ENCODE measurements at regions not wholly inside any gene's neighbourhood (a gene's known extent, or its start where the extent isn't known, plus 50 kb on each side); places are given as distances from the start of the nearest gene placed in this dataset.

DNA sequence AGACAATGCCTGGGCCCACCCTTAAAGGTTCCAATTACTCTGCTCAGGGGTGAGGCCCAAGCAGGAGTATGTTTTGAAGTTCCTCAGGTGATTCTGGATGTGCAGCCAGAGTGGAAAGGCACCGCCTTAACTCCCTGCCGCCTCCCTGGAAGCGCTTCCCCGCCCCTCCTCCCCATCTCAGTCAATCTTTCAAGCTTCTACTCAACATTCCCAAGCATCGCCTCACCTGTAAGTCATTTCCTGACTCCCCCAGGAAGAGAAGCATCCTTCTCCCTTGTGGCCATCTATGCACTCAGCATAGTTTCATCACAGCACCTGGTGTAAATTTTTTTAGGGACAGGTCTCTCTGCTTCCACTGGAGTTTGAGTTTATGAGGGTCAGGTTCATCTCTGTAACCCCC lies 67.5 kb downstream of the MYL12B start (continued):
- TF ChIP-seq KLF9 (CRISPR knock-in tag; IDR thresholded peaks at IDR 0.05; ENCODE audit: low read depth) (no peak), SP2 (CRISPR knock-in tag; IDR thresholded peaks at IDR 0.05) (no peak), ZNF24 (IDR thresholded peaks at IDR 0.05) (no peak), ZNF367 (CRISPR knock-in tag; IDR thresholded peaks at IDR 0.05; ENCODE audit: borderline replicate concordance) (no peak)
- TF ChIP-seq, protein P1, sequence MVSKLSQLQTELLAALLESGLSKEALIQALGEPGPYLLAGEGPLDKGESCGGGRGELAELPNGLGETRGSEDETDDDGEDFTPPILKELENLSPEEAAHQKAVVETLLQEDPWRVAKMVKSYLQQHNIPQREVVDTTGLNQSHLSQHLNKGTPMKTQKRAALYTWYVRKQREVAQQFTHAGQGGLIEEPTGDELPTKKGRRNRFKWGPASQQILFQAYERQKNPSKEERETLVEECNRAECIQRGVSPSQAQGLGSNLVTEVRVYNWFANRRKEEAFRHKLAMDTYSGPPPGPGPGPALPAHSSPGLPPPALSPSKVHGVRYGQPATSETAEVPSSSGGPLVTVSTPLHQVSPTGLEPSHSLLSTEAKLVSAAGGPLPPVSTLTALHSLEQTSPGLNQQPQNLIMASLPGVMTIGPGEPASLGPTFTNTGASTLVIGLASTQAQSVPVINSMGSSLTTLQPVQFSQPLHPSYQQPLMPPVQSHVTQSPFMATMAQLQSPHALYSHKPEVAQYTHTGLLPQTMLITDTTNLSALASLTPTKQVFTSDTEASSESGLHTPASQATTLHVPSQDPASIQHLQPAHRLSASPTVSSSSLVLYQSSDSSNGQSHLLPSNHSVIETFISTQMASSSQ (IDR thresholded peaks at IDR 0.05; ENCODE audit: low read depth) = no peak
- TF ChIP-seq, protein P1 (CRISPR knock-in tag; IDR thresholded peaks at IDR 0.05; ENCODE audit: borderline replicate concordance) = no peak
- TF ChIP-seq, protein P2, sequence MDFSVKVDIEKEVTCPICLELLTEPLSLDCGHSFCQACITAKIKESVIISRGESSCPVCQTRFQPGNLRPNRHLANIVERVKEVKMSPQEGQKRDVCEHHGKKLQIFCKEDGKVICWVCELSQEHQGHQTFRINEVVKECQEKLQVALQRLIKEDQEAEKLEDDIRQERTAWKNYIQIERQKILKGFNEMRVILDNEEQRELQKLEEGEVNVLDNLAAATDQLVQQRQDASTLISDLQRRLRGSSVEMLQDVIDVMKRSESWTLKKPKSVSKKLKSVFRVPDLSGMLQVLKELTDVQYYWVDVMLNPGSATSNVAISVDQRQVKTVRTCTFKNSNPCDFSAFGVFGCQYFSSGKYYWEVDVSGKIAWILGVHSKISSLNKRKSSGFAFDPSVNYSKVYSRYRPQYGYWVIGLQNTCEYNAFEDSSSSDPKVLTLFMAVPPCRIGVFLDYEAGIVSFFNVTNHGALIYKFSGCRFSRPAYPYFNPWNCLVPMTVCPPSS (IDR thresholded peaks at IDR 0.05) = no peak

DNA sequence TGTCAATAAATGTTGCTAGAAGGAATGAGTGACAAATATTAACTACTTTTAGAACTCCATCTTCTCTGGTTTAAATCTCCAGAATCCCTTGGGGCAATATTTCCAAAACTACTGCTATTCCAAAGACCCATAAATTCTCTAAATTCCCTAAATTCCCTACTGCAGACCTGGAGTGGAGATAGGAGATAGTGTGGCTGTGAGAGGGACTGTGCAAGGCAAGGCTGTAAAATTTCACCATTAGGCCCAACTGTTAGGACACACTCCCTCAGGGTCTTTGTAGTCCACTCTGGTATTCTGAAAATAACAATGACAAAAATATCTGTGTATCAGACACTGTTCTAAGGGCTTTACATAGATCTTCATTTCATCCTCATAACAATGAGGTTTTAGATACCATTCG lies 67.9 kb downstream of the MYL12B start:
- BruUV-seq (replicated peaks) = no TSS peak
- H3K27me3 ChIP-seq (ENCODE audit: control insufficient read depth in 1 of 2, insufficient read depth in 2 of 2, low read length in 2 of 2) = peaks cover 0 to 4% of the 10 kb centered on the region in 2 experiments; a peak in 2 of 5 replicates
- no peaks in the 10 kb centered on the region for H3K36me3 ChIP-seq (replicated peaks in 1 of 2; ENCODE audit: control insufficient read depth in 1 of 2, insufficient read depth in 2 of 2, low read length in 2 of 2)
- no peaks in the 10 kb centered on the region for H4K20me1 ChIP-seq (ENCODE audit: insufficient read depth, low read length)
- POLR2A ChIA-PET = no interaction called here
- no peaks in the 10 kb centered on the region for H3K4me1 ChIP-seq (ENCODE audit: insufficient read depth, low read length)
- in situ Hi-C loops (cut with HindIII; ENCODE audit: extremely low pct_ligation_motif_present, low pct_unique_long_range_greater_than_20kb) = no loop called here
- no peak overlapping the region for H3K9ac ChIP-seq (ENCODE audit: insufficient read depth, low read depth, low read length)
- TF ChIP-seq, protein P3, sequence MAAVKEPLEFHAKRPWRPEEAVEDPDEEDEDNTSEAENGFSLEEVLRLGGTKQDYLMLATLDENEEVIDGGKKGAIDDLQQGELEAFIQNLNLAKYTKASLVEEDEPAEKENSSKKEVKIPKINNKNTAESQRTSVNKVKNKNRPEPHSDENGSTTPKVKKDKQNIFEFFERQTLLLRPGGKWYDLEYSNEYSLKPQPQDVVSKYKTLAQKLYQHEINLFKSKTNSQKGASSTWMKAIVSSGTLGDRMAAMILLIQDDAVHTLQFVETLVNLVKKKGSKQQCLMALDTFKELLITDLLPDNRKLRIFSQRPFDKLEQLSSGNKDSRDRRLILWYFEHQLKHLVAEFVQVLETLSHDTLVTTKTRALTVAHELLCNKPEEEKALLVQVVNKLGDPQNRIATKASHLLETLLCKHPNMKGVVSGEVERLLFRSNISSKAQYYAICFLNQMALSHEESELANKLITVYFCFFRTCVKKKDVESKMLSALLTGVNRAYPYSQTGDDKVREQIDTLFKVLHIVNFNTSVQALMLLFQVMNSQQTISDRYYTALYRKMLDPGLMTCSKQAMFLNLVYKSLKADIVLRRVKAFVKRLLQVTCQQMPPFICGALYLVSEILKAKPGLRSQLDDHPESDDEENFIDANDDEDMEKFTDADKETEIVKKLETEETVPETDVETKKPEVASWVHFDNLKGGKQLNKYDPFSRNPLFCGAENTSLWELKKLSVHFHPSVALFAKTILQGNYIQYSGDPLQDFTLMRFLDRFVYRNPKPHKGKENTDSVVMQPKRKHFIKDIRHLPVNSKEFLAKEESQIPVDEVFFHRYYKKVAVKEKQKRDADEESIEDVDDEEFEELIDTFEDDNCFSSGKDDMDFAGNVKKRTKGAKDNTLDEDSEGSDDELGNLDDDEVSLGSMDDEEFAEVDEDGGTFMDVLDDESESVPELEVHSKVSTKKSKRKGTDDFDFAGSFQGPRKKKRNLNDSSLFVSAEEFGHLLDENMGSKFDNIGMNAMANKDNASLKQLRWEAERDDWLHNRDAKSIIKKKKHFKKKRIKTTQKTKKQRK (IDR thresholded peaks at IDR 0.05; ENCODE audit: low read length) = no peak
- TF ChIP-seq GATA4 (IDR thresholded peaks at IDR 0.05; ENCODE audit: borderline replicate concordance, low read depth) = no peak
- no peak for TF ChIP-seq PCBP2 (optimal IDR thresholded peaks at IDR 0.05; ENCODE audit: low read depth, low read length, poor library complexity, severe bottlenecking)
- no peak for TF ChIP-seq SIN3B (IDR thresholded peaks at IDR 0.05; ENCODE audit: low read length)
- TF ChIP-seq ETV6 (CRISPR knock-in tag; conservative IDR thresholded peaks at IDR 0.05) = no peak
- TF ChIP-seq, protein P4, sequence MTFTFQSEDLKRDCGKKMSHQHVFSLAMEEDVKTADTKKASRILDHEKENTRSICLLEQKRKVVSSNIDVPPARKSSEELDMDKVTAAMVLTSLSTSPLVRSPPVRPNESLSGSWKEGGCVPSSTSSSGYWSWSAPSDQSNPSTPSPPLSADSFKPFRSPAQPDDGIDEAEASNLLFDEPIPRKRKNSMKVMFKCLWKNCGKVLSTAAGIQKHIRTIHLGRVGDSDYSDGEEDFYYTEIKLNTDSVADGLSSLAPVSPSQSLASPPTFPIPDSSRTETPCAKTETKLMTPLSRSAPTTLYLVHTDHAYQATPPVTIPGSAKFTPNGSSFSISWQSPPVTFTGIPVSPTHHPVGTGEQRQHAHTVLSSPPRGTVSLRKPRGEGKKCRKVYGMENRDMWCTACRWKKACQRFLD (CRISPR knock-in tag; IDR thresholded peaks at IDR 0.05; ENCODE audit: borderline replicate concordance) = no peak
- FAIRE-seq (no peak), ATAC-seq (no peak), DNase-seq (ENCODE audit: low spot score) (no peak)
- no peak overlapping the region for H3K27ac ChIP-seq (ENCODE audit: extremely low read length, insufficient read depth, low read length)
- intact Hi-C loops (cut with micrococcal nuclease; ENCODE audit: unreplicated experiment) = no loop called here
- H3K4me2 ChIP-seq (ENCODE audit: low read depth, low read length) = no peak overlapping the region
- no peak overlapping the region for H2AFZ ChIP-seq (ENCODE audit: low read length)
- no peaks in the 10 kb centered on the region for H3K9me3 ChIP-seq (ENCODE audit: low read length)
- H3K4me3 ChIP-seq (replicated peaks in 1 of 3; ENCODE audit: insufficient read depth in 1 of 3, low read depth in 2 of 3, low read length in 3 of 3) = no peak overlapping the region
- H3K79me2 ChIP-seq (ENCODE audit: insufficient read depth, low read length) = no peaks in the 10 kb centered on the region
- WGBS (ENCODE audit: low lambda C conversion rate) = 0% methylated on average over 1 of the region's 1 CpG
- CTCF ChIA-PET (ENCODE audit: low intra/inter-chr PET ratio, low total read pairs) = no interaction called here
